HG02588 (cell line): ENCODE measurements at regions not wholly inside any gene's neighbourhood (a gene's known extent, or its start where the extent isn't known, plus 50 kb on each side); places are given as distances from the start of the nearest gene placed in this dataset.
"Not testable (repeated sequence)": the region's sequence is repeated elsewhere in the genome, so short reads cannot be mapped to it uniquely, and the experiment has no call there.

Experiments
- ATAC-seq: cut with Tn5 transposase; IDR thresholded peaks from one replicate; pipeline ENCODE4 v1.9.1; 2021; ENCODE audit warnings: mild to moderate bottlenecking, moderate library complexity; ENCODE audit not compliant: unreplicated experiment

DNA sequence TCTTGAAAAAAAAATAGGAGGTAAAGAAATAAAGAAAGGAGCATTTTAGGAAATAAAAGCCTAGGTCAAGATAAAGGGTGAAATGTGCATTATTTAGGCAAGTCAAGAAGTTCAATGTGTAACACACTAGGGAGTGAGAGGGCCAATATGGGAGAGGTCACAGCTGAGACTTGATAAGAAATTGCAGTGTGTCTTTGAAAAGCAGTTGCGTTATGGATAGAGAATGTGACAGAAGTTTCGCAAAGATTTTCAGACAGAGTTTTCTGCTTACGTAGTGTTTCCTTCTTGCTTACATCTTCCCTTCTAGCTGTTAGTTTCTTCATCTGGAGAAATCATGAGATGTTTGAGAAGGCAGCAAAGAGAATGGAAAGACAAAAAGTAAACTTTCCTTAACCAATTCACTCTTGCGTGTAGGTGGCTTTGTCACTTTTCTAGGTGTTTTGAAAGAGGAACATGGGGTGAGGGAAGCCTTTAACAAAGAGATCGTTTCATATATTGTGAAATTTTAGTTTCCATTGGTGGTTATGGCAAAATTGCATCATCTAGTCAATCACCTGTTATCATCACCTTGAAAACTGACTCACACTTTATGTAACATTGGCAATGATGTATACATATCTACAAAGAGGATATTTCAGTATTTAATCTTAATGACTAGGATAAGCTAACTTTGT lies 975.5 kb downstream of the OLFM4 start:
- ATAC-seq: no peak

DNA sequence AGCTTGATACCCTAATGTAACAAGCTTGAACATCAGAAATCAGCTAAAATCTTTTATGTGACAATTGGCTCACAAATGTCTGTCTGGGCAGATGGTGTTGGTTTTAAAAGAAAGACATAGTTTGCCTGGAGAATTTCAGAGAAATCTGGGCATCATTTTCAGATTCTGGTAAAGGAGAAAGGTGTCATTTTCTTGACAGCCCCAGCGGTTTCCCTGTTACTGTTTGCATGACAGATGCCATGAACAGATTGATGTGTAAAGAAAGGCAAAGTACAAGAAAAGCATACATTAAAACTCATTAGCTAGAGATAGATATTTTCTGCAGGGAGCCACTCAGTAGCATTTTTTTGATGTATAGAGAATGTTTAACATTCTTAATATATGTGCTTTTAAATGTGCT lies 987.9 kb downstream of the OLFM4 start:
- no peak for ATAC-seq

DNA sequence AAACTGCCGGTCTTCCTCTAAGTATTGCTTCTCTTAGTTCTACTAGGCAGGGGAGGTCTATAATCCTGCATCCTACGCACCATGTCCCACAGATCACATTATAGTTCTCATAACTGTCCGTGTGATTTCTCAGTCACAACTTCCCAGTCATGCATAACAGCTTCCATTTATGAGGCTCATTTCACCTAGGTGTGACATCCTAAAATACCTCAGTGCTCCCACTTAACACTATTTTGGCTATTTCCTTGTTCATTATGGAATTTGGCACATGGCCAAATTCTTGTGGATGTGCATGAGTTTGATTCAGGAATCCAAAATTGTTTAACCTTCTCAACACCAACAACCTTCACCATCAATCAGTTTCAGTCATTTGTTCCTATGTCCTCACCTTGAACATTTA lies 989.9 kb downstream of the OLFM4 start:
- no peak for ATAC-seq

DNA sequence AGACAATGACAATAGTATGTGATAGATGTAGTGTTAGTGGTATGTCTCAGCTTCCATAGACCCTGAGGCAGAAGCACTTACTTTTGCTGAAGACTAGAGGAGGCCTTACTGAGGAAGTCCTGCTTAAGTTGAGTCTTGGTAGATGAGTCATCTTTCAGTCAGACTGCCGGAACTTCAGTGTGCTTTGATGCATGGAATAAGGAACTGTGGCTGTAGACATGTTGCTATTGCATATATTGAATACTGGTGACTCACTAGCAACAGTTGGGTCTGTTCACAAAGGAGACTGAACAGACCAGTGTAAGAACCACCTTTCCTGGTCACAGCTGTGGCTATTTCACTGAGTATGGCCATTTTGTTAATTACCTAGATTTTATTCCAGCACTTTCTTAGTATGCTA lies 1000.6 kb downstream of the OLFM4 start:
- ATAC-seq: peak; percentile 99

DNA sequence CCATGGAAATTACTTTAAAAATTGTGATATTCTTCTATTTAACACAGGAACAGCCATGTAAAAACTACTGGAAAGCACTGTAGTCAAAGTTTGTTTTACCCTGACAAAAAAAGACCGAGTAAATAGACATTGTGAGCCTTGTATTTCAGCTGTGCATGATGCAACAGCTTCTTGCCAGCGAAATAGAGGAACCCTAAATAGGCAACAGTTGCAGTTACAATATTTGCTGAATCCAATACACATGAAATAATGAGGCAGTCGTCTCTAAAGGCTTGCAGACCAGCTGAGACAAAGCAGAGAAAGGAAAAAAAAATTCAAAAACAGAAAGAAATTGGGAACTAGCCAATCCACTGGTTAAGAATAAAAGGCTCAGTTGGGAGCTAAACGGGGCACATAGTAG lies 1001.1 kb downstream of the OLFM4 start:
- ATAC-seq: no peak

DNA sequence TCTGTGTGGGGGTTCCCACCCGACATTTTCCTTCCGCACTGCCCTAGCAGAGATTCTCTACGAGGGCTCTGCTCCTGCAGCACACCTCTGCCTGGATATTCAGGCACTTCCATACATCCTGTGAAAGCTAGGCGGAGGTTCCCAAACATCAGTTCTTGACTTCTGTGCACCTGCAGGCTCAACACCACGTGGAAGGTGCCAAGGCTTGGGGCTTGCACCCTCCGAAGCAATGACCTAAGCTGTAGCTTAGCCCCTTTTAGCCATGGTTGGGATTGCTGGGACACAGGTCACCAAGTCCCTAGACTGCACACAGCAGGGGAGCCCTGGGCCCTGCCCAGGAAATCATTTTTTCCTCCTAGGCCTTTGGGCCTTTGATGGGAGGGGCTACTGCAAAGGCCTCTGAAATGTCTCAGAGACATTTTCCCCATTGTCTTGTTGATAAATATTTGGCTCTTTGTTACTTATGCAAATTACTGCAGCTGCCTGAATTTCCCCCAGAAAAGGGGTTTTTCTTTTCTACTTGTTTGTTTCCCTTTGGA lies 1004.8 kb downstream of the OLFM4 start:
- ATAC-seq: no peak

DNA sequence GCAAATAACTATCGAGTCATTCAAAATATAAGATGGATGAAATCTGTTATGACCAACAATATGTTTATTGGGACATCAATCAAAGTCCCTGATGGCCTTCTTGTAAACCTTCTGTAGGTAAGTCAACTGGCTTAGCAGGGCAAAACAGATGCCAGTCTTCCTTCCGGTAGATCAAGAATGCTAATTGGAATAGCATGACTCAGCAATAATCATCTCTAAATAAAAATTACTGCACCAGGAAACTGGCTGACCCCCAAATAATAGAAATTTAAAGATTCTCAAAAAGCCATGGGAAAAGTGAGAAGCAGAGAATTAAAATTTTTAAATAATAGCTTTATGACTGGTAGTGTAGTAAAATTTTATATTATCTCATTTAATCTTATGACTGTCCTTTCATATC lies 1005.4 kb downstream of the OLFM4 start:
- ATAC-seq: no peak

DNA sequence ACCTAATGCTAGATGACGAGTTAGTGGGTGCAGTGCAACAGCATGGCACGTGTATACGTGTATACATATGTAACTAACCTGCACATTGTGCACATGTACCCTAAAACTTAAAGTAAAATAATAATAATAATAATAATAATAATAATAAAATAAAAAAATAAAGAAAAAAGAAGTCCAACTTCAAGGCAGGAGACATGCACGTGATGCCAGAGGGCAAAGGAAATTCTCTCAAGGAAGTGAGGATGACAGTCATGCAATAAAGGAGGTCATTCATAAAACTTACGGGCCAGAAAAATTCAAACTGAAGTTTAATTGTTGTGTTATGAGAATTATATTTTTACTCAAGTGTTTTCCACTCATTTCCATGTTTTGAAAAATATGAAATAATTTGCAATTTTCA lies 1028.8 kb downstream of the OLFM4 start:
- not testable (repeated sequence) for ATAC-seq

DNA sequence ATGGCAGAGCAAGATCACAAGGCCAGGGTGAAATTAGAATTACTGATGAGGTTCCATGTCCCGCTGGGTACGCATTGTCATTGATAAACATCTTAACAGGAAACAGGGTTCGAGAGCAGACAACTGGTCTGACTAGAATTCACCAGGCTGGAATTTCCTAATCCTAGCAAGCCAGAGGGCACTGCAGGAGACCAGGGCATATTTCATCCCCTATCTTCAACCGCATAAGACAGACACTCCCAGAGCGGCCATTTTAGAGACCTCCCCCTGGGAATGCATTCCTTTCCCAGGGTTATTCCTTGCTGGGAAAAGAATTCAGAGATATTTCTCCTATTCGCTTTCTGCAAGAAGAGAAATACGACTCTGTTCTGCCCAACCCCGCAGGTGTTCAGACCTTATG lies 1041.3 kb downstream of the OLFM4 start:
- not testable (repeated sequence) for ATAC-seq

DNA sequence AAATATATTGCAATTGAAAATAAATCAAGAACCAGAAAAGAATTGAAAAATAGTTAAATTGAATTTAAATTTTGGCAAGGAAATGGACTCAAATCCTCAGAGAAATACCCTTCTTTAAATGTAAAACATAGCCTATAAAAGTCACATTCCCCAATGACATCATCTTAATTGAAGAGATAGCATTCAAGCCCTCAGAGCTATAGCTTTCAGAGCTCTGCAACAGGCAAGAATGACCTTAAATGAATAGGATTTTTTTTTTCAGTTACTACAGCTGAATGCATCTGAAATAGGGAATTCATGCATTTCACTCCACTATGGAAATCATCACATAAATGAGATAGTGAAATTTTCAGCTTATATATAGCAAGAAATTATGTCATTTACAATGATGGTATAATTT lies 1049.0 kb downstream of the OLFM4 start:
- no peak for ATAC-seq

DNA sequence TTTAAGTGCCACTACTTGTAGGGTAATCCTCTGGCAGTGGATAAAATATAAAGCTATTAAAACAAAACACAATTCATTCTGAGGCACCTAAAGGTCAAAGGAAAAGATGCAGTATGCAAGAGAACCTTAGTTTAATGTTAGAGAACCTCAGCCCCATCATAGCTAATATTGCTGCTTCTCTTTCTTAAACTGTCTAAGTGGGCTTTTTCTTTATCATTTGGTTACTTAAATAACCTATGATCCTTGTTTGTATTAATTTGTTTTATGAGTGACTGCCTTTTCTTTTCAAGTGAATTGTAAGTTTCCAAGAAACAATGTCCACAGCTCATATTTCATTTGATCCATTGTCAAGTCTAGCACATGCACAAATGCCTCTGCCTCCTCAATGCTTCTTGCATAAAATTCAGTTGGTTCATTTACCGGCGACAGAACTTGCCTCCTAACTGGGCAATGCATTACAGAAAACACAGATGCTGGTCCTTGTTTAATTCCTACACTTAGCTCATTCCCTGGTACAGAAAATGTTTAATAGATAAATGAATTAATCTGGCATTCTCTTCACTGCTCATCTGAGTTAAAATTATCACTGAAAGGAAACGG lies 1049.8 kb downstream of the OLFM4 start:
- ATAC-seq: no peak

DNA sequence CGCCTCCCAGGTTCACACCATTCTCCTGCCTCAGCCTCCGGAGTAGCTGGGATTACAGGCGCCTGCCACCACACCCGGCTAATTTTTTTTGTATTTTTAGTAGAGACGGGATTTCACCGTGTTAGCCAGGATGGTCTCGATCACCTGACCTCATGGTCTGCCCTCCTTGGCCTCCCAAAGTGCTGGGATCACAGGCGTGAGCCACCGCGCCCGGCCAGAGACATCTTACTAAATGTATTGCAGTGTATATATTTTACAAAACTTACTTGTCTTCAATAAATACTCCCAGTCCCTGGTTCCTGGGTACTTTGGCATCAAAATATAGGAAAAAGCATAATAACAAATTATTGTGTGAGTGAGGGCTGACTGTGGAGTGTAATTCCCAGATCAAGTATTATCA lies 1053.7 kb downstream of the OLFM4 start:
- not testable (repeated sequence) for ATAC-seq

DNA sequence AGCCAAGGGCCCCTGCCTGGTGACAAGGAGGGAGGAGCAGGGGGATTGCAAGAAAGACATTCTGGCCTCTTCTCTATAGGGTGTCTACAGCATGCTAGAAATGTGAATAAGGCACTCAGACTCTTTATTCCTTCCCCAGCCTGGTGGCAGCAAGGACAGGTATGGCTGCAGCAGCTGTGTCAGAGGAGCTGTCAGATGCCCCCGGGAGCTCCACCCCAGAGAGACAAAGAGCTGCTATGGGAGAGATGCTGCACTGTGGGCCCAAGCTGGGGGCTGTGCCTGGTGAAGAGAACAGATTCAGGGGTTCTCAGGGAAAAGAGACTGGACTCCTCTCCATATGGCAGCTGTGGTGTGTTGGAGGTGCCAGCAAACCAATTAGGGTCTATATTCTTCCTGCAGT lies 1063.3 kb downstream of the OLFM4 start:
- ATAC-seq: no peak

DNA sequence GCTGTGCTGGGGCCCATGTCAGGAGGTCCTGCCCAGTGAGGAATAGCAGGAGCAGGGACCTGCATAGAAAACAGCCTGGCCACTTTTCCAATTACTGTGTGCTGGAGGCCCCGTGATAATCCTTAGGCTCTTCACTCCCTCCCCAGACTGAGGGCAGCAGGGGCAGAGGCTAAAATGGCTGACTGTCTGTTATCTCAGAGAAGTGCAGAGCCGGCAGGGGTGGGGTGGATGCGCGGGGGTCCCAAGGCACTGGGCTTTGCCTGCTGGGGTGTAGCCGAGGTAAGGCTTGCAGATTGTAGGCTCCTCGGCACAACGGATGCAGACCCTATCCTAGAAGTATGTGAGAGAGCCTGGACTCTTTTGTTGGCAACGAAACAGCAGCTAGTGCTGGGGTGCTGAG lies 1064.1 kb downstream of the OLFM4 start:
- ATAC-seq: no peak

DNA sequence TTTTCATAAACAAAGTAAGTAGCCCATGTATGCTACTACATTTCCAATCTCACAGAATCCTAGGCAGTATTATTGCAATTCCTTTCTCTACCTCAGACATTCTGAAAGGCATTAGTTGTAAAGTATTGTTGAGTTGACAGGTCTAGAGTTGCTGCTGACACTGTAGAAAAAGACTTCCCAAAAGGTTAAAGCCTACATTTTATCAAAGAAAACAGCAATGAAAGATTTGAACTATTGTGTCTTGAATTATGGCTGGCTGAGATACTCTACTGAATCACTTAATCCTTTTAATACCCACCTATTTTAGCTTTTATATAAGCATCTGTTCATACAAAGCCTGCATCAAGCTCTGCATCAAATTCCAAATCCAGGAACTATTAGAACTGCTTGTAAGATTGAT lies 1082.0 kb downstream of the OLFM4 start:
- no peak for ATAC-seq

DNA sequence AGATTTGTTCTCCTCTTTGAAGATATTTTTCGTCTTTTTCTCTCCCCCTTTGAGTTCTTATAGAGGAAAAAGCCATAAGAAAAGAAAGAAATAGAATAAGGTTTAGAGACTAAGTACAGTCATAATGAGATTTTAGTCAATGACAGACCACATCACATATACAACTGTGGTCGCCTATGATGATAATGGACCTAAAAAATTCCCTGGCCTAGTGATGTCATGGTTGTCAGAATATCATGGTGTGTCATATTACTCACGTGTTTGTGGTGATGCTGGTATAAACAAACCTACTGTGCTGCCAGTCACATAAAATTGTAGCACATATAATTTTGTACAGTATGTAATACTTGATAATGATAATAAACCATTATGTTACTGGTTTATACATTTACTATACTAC lies 1096.1 kb downstream of the OLFM4 start:
- no peak for ATAC-seq

DNA sequence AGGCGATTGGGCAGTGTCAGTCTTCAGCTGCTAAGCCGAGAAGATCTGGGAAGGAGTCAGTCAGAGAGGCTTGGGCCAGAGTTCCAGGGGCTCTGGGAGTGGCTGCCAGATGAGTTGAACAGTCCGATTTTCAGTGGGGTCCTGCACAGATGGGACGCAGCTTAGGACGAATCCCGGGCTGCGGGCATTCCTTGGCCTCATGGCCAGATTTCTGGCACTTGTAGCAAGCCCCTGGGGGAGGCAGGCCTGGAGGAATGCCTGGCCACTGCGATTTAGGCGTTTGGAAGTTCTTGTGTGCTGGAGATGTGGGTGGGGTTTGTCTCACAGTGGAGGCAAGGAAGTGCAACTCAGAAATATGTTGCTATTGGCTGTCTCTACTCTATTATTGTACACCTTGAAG lies 1102.3 kb downstream of the OLFM4 start:
- not testable (repeated sequence) for ATAC-seq

DNA sequence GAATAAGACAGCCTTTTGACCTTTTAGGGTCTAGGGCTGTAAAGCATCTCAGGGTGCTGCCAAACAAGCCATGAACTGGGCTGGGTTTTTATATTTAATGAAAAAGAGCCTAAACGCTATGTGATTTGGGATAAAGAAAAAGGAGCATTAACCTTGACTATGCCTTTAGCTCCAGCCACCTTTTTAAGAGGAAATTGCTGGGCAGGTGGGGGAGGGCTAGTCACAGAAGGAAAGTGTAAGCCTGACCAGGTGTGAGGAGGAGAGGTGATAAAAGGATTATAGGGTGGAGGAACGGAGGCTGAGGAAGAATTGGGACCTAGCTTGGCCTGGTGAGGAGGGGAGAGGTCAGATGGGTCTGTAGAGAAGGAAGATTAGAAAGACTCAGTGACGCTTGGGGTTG lies 1102.8 kb downstream of the OLFM4 start:
- not testable (repeated sequence) for ATAC-seq

DNA sequence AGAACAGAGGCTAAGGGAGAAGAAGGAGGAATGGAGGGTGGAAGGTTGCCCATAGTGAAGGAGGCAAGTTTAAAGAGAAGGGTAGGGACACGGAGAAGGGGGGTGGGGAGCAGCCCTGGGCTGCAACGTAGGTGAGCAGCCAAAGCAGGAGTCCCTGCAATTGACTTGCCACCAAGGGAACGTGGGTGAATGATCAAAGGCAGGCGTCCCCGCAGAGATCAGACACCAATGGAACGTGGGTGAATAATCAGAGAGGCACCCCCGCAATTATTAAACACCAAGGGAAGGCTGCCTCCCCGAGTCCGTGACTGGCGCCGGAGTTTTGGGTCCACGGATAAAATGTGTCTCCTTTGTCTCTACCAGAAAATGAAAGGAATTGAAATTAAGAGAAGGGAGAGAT lies 1103.5 kb downstream of the OLFM4 start:
- not testable (repeated sequence) for ATAC-seq

DNA sequence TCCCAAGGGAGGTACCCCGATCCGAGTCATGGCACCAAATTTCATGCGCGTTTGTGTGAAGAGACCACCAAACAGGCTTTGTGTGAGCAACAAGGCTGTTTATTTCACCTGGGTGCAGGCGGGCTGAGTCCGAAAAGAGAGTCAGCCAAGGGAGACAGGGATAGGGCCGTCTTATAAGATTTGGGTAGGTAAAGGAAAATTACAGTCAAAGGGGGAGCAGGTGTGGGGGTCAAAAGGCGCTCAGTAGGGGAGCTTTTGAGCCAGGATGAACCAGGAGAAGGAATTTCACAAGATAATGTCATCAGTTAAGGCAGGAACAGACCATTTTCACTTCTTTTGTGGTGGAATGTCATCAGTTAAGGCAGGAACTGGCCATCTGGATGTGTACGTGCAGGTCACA lies 1104.1 kb downstream of the OLFM4 start:
- not testable (repeated sequence) for ATAC-seq

DNA sequence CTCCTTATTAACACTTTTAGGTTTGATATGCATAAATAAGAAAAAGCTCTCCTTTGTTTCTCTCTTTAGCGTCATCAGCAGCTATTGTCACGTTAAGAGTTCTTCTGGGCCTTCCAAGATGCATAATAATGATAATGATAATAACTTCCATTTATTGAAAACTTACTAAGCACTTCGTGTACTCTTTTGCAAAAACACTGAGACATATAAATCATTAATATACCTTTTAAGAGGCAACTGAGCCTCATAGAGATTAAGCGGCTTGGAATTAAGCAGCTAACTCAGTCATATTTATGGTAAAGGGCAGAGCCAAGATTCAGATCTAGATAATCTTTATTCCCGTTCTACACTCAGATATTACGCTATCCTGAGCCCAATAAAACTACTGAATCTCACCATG lies 1105.1 kb downstream of the OLFM4 start:
- no peak for ATAC-seq

DNA sequence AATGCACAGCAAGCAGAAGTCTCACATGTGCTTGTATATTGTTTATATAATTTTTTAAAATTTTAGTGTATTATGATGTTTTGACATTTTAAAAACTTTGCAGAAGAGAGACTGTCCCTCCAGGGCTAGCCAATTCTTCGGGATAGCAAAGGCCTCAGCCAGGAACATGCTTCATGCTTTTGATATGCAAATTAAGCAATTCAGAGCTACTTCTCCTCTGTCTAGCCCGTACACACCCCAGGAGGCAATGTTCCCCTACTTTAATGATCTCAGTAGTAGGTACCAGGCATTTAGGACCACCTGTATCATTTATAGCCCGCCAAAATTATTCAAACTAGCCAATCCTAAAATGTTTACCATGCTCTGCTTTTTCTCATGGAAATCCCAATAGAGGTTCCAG lies 1116.2 kb downstream of the OLFM4 start:
- no peak for ATAC-seq

DNA sequence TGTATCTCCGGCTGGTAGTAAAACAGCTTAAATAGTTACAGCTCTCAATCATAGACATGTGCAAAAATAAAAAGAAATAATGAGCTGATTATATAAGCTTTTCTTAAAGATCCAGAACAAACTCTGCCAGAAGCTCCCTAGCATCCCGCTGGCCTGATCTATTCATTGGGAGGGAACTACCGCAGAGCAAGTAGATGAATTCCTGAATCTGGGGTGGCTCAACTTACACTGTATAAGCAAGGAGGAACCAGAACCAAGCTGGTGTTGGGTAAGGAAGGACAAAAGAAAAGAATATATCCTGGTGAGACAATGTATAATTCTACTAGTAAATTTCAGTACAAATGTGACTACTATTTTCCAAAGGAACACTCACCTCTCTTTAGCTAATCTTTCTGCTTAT lies 1122.2 kb downstream of the OLFM4 start:
- no peak for ATAC-seq
